MM.1S (cell line): ENCODE measurements at regions not wholly inside any gene's neighbourhood (a gene's known extent, or its start where the extent isn't known, plus 50 kb on each side); places are given as distances from the start of the nearest gene placed in this dataset.

ENCODE experiments used
- DNase-seq: peaks from one replicate; pipeline ENCODE4 v3.0.0-alpha.2; 2015
- H2AFZ ChIP-seq: fragments of 300-600 bp; sonication (generic); 2 replicates; pipeline ENCODE4 v1.6.0; 2016; ENCODE audit warnings: antibody characterized with exemption, low read length
- H3F3A ChIP-seq: fragments of 300-600 bp; sonication (generic); 2 replicates; pipeline ENCODE4 v1.6.1; 2016; ENCODE audit warnings: mild to moderate bottlenecking, antibody characterized with exemption, low read length, moderate library complexity, mixed read lengths; ENCODE audit not compliant: insufficient read depth
- H3K27ac ChIP-seq: fragments of 300-600 bp; sonication (generic); 2 replicates; pipeline ENCODE4 v1.5.1; 2016; ENCODE audit warnings: mild to moderate bottlenecking, low read length
- H3K27me3 ChIP-seq: fragments of 300-600 bp; sonication (generic); replicated peaks from 2 replicates; pipeline ENCODE4 v1.6.0; 2016; ENCODE audit warnings: low read length; ENCODE audit not compliant: insufficient read depth
- H3K36me3 ChIP-seq: fragments of 300-600 bp; sonication (generic); replicated peaks from 2 replicates; pipeline ENCODE4 v1.6.1; 2016; ENCODE audit warnings: mild to moderate bottlenecking, low read length, mixed read lengths; ENCODE audit not compliant: insufficient read depth
- H3K4me1 ChIP-seq: fragments of 300-600 bp; sonication (generic); 2 replicates; pipeline ENCODE4 v1.6.1; 2016; ENCODE audit warnings: low read length, mixed read lengths
- H3K4me2 ChIP-seq: fragments of 300-600 bp; sonication (generic); 2 replicates; pipeline ENCODE4 v1.6.0; 2016; ENCODE audit warnings: low read depth, low read length
- H3K4me3 ChIP-seq: fragments of 300-600 bp; sonication (generic); 2 replicates; pipeline ENCODE4 v1.5.1; 2016; ENCODE audit warnings: low read length, mixed read lengths
- H3K79me2 ChIP-seq: fragments of 300-600 bp; sonication (generic); 2 replicates; pipeline ENCODE4 v1.6.1; 2016; ENCODE audit warnings: mixed run types, low read length, mixed read lengths
- H3K9ac ChIP-seq: fragments of 300-600 bp; sonication (generic); 2 replicates; pipeline ENCODE4 v1.6.1; 2016; ENCODE audit warnings: low read length, mixed read lengths
- H3K9me2 ChIP-seq: fragments of 300-600 bp; sonication (generic); replicated peaks from 2 replicates; pipeline ENCODE4 v1.6.1; 2016; ENCODE audit warnings: mild to moderate bottlenecking, low read length, mixed read lengths; ENCODE audit not compliant: insufficient read depth
- H3K9me3 ChIP-seq: fragments of 300-600 bp; sonication (generic); replicated peaks from 2 replicates; pipeline ENCODE4 v1.6.1; 2016; ENCODE audit warnings: mild to moderate bottlenecking, low read length, mixed read lengths; ENCODE audit not compliant: insufficient read depth
- H4K20me1 ChIP-seq: fragments of 300-600 bp; sonication (generic); 2 replicates; pipeline ENCODE4 v1.6.1; 2016; ENCODE audit warnings: mild to moderate bottlenecking, low read length, moderate library complexity, mixed read lengths; ENCODE audit not compliant: insufficient read depth
- EZH2 ChIP-seq: fragments of 300-600 bp; sonication (generic); optimal IDR thresholded peaks from 2 replicates; pipeline ENCODE3; 2017; ENCODE audit warnings: low read depth, mild to moderate bottlenecking, antibody characterized with exemption, low read length, mixed read lengths
- EZH2phosphoT487 ChIP-seq: fragments of 300-600 bp; sonication (generic); IDR thresholded peaks from 2 replicates; pipeline ENCODE4 v1.6.1; 2018; ENCODE audit warnings: antibody characterized with exemption, low read length
- TF ChIP-seq, protein P1 (sequence below): fragments of 300-600 bp; sonication (generic); IDR thresholded peaks from 2 replicates; pipeline ENCODE4 v1.5.1; 2016; ENCODE audit warnings: antibody characterized with exemption, low read length, mixed read lengths

DNA sequence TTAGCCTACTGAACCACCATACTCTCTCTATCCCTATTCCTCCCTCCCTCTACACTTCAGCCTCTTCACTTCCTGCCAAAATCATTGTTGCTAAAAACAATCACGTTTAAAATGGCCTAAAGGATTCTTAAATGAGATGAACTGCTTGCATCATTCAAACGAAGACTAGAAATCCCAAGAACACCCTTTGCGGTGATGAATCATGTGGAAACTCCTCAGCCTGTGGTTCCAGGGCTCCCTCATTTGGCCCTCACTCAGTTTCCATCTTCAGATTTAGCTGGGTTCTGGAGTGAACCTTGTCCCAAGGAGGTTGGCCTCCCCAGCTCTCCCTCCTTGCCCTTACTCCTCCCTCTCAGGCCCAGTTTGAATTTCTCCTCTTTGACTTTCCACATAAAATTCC lies 125.6 kb upstream of the CDC42EP3 start:
- no peaks in the 10 kb centered on the region for H3K4me1 ChIP-seq
- no peaks in the 10 kb centered on the region for H4K20me1 ChIP-seq
- no peaks in the 10 kb centered on the region for H3K27me3 ChIP-seq
- DNase-seq, result no peak
- no peak overlapping the region for H3K27ac ChIP-seq
- H3F3A ChIP-seq, result no peaks in the 10 kb centered on the region
- H3K79me2 ChIP-seq, result no peaks in the 10 kb centered on the region
- H2AFZ ChIP-seq, result no peak overlapping the region
- no peaks in the 10 kb centered on the region for H3K9me2 ChIP-seq
- TF ChIP-seq, protein P1, sequence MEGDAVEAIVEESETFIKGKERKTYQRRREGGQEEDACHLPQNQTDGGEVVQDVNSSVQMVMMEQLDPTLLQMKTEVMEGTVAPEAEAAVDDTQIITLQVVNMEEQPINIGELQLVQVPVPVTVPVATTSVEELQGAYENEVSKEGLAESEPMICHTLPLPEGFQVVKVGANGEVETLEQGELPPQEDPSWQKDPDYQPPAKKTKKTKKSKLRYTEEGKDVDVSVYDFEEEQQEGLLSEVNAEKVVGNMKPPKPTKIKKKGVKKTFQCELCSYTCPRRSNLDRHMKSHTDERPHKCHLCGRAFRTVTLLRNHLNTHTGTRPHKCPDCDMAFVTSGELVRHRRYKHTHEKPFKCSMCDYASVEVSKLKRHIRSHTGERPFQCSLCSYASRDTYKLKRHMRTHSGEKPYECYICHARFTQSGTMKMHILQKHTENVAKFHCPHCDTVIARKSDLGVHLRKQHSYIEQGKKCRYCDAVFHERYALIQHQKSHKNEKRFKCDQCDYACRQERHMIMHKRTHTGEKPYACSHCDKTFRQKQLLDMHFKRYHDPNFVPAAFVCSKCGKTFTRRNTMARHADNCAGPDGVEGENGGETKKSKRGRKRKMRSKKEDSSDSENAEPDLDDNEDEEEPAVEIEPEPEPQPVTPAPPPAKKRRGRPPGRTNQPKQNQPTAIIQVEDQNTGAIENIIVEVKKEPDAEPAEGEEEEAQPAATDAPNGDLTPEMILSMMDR, result no peak
- TF ChIP-seq EZH2phosphoT487, result no peak
- no peak for TF ChIP-seq EZH2
- no peak overlapping the region for H3K4me2 ChIP-seq
- no peaks in the 10 kb centered on the region for H3K9me3 ChIP-seq
- no peaks in the 10 kb centered on the region for H3K36me3 ChIP-seq
- H3K9ac ChIP-seq, result no peak overlapping the region
- no peak overlapping the region for H3K4me3 ChIP-seq

- H2AFZ ChIP-seq, result no peak overlapping the region
- no peak overlapping the region for H3K4me3 ChIP-seq
- H3K4me1 ChIP-seq, result no peaks in the 10 kb centered on the region
- H3K36me3 ChIP-seq, result no peaks in the 10 kb centered on the region
- H3K9ac ChIP-seq, result no peak overlapping the region
- no peak overlapping the region for H3K27ac ChIP-seq
- H3K27me3 ChIP-seq, result no peaks in the 10 kb centered on the region
- no peaks in the 10 kb centered on the region for H3K79me2 ChIP-seq
- H4K20me1 ChIP-seq, result no peaks in the 10 kb centered on the region
- H3K4me2 ChIP-seq, result no peak overlapping the region
- H3K9me2 ChIP-seq, result no peaks in the 10 kb centered on the region
- H3F3A ChIP-seq, result no peaks in the 10 kb centered on the region
- DNase-seq, result no peak
- no peaks in the 10 kb centered on the region for H3K9me3 ChIP-seq
- no peak for TF ChIP-seq EZH2
- TF ChIP-seq, protein P1, result no peak
- TF ChIP-seq EZH2phosphoT487, result no peak
Observed at GRCh38 chr2:37798315-37799005, 126.6 kb upstream of the RMDN2 start.

DNA sequence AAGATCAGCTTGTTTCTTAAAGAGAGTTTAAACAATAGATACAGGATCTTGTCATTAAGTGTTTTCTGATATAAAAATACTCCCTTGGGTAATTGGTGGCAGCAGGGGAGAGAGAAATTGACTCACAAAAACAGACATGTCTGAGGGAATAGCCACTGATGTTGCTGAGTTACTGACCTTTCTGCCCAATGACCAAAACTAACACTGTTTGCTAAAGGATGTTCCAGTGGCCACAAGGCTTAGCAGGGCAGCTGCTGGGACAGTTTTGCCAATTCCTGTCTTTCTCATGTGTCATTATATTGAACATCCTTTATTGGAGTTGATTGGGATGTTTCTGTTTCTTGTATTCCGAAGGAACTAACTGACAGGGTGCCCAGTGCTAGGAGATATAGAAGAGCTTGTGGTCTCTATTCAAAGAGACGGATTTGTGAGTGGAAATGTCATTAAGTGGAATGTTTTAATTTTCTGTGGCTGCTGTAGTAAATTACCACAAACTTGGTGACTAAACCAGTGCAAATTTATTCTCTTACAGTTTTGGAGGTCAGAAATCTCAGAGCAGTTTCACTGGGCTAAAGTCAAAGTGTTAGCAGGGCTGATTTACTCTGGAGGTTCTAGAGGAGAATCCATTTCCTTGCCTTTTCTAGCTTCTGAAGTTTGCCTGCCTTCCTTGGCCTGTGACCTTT lies 124.8 kb upstream of the RMDN2 start:
- no peaks in the 10 kb centered on the region for H3K36me3 ChIP-seq
- H3K27ac ChIP-seq, result no peak overlapping the region
- H3K4me3 ChIP-seq, result no peak overlapping the region
- H3K9me2 ChIP-seq, result no peaks in the 10 kb centered on the region
- no peaks in the 10 kb centered on the region for H4K20me1 ChIP-seq
- no peak overlapping the region for H3K9ac ChIP-seq
- H3K27me3 ChIP-seq, result no peaks in the 10 kb centered on the region
- H3K4me1 ChIP-seq, result no peaks in the 10 kb centered on the region
- H3F3A ChIP-seq, result no peaks in the 10 kb centered on the region
- H3K9me3 ChIP-seq, result no peaks in the 10 kb centered on the region
- H3K79me2 ChIP-seq, result no peaks in the 10 kb centered on the region
- no peak overlapping the region for H3K4me2 ChIP-seq
- H2AFZ ChIP-seq, result no peak overlapping the region
- TF ChIP-seq, protein P1, result no peak
- no peak for TF ChIP-seq EZH2phosphoT487
- no peak for TF ChIP-seq EZH2
- no peak for DNase-seq
